NCI-H1105 treated with DMSO at 0.1 percent for 48 hours (cell line): ENCODE measurements at regions not wholly inside any gene's neighbourhood (a gene's known extent, or its start where the extent isn't known, plus 50 kb on each side); places are given as distances from the start of the nearest gene placed in this dataset.
"Not testable (repeated sequence)": the region's sequence is repeated elsewhere in the genome, so short reads cannot be mapped to it uniquely, and the experiment has no call there.

Experiments
- DNase-seq: peaks from one replicate; lab custom pipeline; 2025; lab: John Stamatoyannopoulos, UW

GRCh38 chr6:170062209-170062914 is 228.5 kb downstream of the DLL1 start:
- no peak for DNase-seq

- no peak for DNase-seq
These were observed 231.9 kb downstream of the DLL1 start for GRCh38 chr6:170058878-170059485.

- DNase-seq, result no peak
These were observed 232.7 kb downstream of the DLL1 start for GRCh38 chr6:170057961-170058877.

- DNase-seq, result no peak
These were observed 233.7 kb downstream of the DLL1 start for GRCh38 chr6:170057034-170057734.

GRCh38 chr6:170056278-170056711 is 234.6 kb downstream of the DLL1 start:
- no peak for DNase-seq

- DNase-seq, result not testable (repeated sequence)
These were observed 235.1 kb downstream of the DLL1 start for GRCh38 chr6:170055797-170056196.

GRCh38 chr6:170053966-170054661 is 236.8 kb downstream of the DLL1 start:
- no peak for DNase-seq

GRCh38 chr6:170052991-170053821 is 237.7 kb downstream of the DLL1 start:
- DNase-seq, result no peak

GRCh38 chr6:170051229-170052172 is 239.4 kb downstream of the DLL1 start:
- DNase-seq, result no peak

- no peak for DNase-seq
These were observed 240.3 kb downstream of the DLL1 start for GRCh38 chr6:170050591-170051041.

GRCh38 chr6:170049641-170050561 is 241.0 kb downstream of the DLL1 start:
- no peak for DNase-seq

GRCh38 chr6:170048615-170049256 is 242.1 kb downstream of the DLL1 start:
- no peak for DNase-seq

- no peak for DNase-seq
These were observed 243.1 kb downstream of the DLL1 start for GRCh38 chr6:170047823-170048222.

GRCh38 chr6:170046791-170047626 is 243.9 kb downstream of the DLL1 start:
- DNase-seq, result no peak

GRCh38 chr6:170045981-170046667 is 244.8 kb downstream of the DLL1 start:
- no peak for DNase-seq

- no peak for DNase-seq
These were observed 245.3 kb downstream of the DLL1 start for GRCh38 chr6:170045563-170045960.
